Subcutaneous abdominal adipose tissue (tissue), 5 donors: ENCODE measurements at regions not wholly inside any gene's neighbourhood (a gene's known extent, or its start where the extent isn't known, plus 50 kb on each side); places are given as distances from the start of the nearest gene placed in this dataset.

ENCODE experiments used
- H3K27ac ChIP-seq: one replicate; pipeline ENCODE4 v1.7.0; 2013; ENCODE audit warnings: low read depth, mild to moderate bottlenecking, inconsistent platforms, low read length, moderate library complexity
- H3K27me3 ChIP-seq, 5 donors: one replicate each; pipeline ENCODE4 v1.7.0; 2013; ENCODE audit warnings: low read length in 5 of 5, inconsistent platforms in 1 of 5; ENCODE audit not compliant: control insufficient read depth in 5 of 5, insufficient read depth in 4 of 5
- H3K36me3 ChIP-seq, 5 donors: one replicate each; pipeline ENCODE4 v1.7.0; 2013; ENCODE audit warnings: low read length in 5 of 5; ENCODE audit not compliant: control insufficient read depth in 5 of 5, insufficient read depth in 5 of 5
- H3K4me1 ChIP-seq, 5 donors: one replicate each; pipeline ENCODE4 v1.7.0; 2013; ENCODE audit warnings: low read length in 5 of 5, mild to moderate bottlenecking in 3 of 5, moderate library complexity in 1 of 5; ENCODE audit not compliant: control insufficient read depth in 5 of 5, insufficient read depth in 5 of 5
- H3K4me3 ChIP-seq, 5 donors: one replicate each; pipeline ENCODE4 v1.7.0; 2013; ENCODE audit warnings: low read length in 5 of 5, low read depth in 1 of 5
- H3K9ac ChIP-seq, 5 donors: one replicate each; pipeline ENCODE4 v1.7.0; 2013; ENCODE audit warnings: low read length in 5 of 5, mild to moderate bottlenecking in 4 of 5, moderate library complexity in 3 of 5
- H3K9me3 ChIP-seq, 5 donors: one replicate each; pipeline ENCODE4 v1.7.0; 2013; ENCODE audit warnings: low read length in 5 of 5; ENCODE audit not compliant: control insufficient read depth in 5 of 5
- donor health status: healthy.
- donor health status: healthy.
- donor health status: healthy.
- donor health status: healthy.
- donor health status: healthy.

DNA sequence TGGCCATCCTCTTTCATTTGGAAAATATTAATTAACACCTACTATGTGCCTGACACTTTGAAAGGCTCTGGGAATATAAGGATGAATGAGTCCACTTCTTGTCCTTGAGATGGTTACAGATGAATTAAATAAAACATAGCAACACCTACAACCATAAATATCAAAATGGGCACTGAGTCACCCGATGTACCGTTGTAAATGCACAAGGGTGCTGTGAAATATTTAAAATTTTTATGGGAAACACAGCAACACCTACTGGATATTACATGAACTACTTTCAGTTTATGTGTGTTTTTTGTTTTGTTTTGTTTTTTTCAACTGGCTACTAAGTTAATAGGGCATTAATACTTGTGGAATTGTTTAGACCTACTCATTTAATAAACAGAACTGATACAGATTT is 239.0 kb upstream of the NAALADL2 start:
- H3K27me3 ChIP-seq = no peaks in the 10 kb centered on the region
- peaks cover 0 to 6% (median 0%) of the 10 kb centered on the region in 5 donors for H3K4me1 ChIP-seq
- no peak overlapping the region for H3K9ac ChIP-seq
- no peaks in the 10 kb centered on the region for H3K36me3 ChIP-seq
- no peak overlapping the region for H3K27ac ChIP-seq
- H3K4me3 ChIP-seq = no peak overlapping the region
- H3K9me3 ChIP-seq = no peaks in the 10 kb centered on the region

GRCh38 chr3:174620855-174621472 is 238.2 kb upstream of the NAALADL2 start:
- Histone ChIP-seq H3K4me1 (peaks cover 0 to 6% (median 0%) of the 10 kb centered on the region in 5 donors), H3K9me3 (no peaks in the 10 kb centered on the region), H3K9ac (no peak overlapping the region), H3K27ac (no peak overlapping the region), H3K36me3 (no peaks in the 10 kb centered on the region), H3K4me3 (no peak overlapping the region), H3K27me3 (no peaks in the 10 kb centered on the region)

- no peak overlapping the region for H3K4me3 ChIP-seq
- no peak overlapping the region for H3K27ac ChIP-seq
- H3K36me3 ChIP-seq = no peaks in the 10 kb centered on the region
Measured at GRCh38 chr3:174633342-174633741, 225.8 kb upstream of the NAALADL2 start.

DNA sequence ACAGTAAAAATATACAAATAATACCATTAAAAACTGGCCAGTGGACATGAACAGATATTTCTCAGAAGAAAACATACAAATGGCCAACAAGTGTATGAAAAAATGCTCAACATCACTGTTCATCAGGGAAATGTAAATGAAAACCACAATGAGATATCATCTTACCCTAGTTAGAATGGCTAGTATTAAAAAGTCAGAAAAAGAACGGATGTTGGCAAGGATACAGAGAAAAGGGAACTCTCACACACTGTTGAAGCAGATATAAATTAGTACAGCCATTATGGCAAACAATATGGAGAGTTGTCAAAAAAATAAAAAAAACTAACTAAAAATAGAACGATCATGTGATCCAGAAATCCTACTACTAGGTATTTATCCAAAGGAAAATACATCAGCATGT is 222.7 kb upstream of the NAALADL2 start:
- Histone ChIP-seq H3K4me3 (no peak overlapping the region), H3K27ac (no peak overlapping the region), H3K9me3 (no peaks in the 10 kb centered on the region), H3K36me3 (peaks cover 0 to 3% (median 0%) of the 10 kb centered on the region in 5 donors), H3K4me1 (no peaks in the 10 kb centered on the region), H3K9ac (no peak overlapping the region), H3K27me3 (no peaks in the 10 kb centered on the region)

More at GRCh38 chr3:174633342-174633741, 225.8 kb upstream of the NAALADL2 start:
- Histone ChIP-seq H3K4me1 (no peaks in the 10 kb centered on the region), H3K9ac (no peak overlapping the region), H3K9me3 (no peaks in the 10 kb centered on the region), H3K27me3 (no peaks in the 10 kb centered on the region)

GRCh38 chr3:174639406-174639805 is 219.7 kb upstream of the NAALADL2 start:
- Histone ChIP-seq H3K9ac (no peak overlapping the region), H3K4me3 (no peak overlapping the region), H3K27me3 (no peaks in the 10 kb centered on the region), H3K36me3 (peaks cover 0 to 3% (median 0%) of the 10 kb centered on the region in 5 donors), H3K27ac (no peak overlapping the region), H3K4me1 (no peaks in the 10 kb centered on the region), H3K9me3 (no peaks in the 10 kb centered on the region)

DNA sequence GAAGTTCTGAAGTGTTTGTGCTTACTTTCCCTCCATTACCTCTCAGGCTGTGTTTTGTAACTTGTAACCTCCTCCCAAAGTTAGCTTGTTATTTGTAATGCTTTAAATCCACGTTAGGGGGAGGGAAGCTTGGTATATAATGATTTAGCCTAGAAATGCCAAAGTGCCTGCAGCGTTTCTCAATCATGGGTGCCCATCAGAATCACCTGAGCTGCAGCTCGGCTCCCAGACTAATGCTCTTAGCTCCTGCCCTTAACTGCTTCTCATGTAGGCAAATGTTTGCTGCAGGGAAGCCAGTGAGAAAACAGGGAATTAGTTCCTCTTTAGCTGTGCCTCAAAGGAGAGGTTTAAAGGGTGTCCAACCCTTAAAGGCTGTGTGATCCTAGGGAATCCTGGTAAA is 219.2 kb upstream of the NAALADL2 start:
- H3K27ac ChIP-seq = no peak overlapping the region
- H3K9me3 ChIP-seq = no peaks in the 10 kb centered on the region
- no peak overlapping the region for H3K4me3 ChIP-seq
- H3K36me3 ChIP-seq = peaks cover 0 to 3% (median 0%) of the 10 kb centered on the region in 5 donors
- H3K27me3 ChIP-seq = no peaks in the 10 kb centered on the region
- H3K4me1 ChIP-seq = no peaks in the 10 kb centered on the region
- no peak overlapping the region for H3K9ac ChIP-seq

GRCh38 chr3:174640932-174641331 is 218.2 kb upstream of the NAALADL2 start:
- H3K36me3 ChIP-seq = peaks cover 0 to 3% (median 0%) of the 10 kb centered on the region in 5 donors
- no peaks in the 10 kb centered on the region for H3K4me1 ChIP-seq
- H3K27ac ChIP-seq = no peak overlapping the region
- H3K4me3 ChIP-seq = no peak overlapping the region
- no peaks in the 10 kb centered on the region for H3K9me3 ChIP-seq
- no peak overlapping the region for H3K9ac ChIP-seq
- H3K27me3 ChIP-seq = no peaks in the 10 kb centered on the region

DNA sequence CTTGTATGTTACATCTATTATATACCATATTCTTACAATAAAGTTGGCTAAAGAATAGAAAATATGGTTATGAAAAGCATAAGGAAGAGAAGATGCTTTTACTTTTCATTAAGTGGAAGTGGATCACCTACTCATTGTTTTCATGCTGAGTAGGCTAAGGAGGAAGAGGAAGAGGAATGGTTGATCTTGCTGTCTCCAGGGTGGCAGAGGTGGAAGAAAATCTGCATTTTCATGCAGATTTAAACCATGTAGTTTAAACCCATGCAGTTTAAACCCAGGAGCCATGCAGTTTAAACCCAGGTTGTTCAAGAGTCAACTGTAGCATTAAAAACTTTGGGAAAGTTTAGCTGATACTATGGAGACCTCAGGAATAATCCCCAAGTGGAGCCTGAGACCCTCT is 214.8 kb upstream of the NAALADL2 start:
- Histone ChIP-seq H3K4me1 (no peaks in the 10 kb centered on the region), H3K4me3 (no peak overlapping the region), H3K9ac (no peak overlapping the region), H3K36me3 (peaks cover 0 to 3% (median 0%) of the 10 kb centered on the region in 5 donors), H3K9me3 (no peaks in the 10 kb centered on the region), H3K27ac (no peak overlapping the region), H3K27me3 (no peaks in the 10 kb centered on the region)

DNA sequence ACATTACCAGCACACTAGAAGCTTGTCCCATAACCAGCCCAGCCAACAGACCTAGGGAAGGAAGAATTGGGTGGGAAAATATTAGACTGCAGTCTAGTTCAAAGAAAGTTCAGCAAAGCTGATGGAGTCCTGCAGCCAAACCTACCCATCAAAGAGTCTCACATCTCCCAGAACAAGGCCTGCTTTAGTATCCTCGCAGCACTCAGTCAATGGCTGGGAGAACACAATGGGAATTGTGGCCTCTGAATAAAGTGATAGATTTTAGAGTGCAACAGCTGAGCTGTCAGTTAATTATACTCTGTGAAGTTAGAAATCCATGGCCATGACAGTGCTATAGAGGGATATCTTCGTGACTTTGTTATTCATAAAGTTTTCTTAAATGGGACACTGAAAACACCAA is 207.2 kb upstream of the NAALADL2 start:
- peaks cover 0 to 3% (median 0%) of the 10 kb centered on the region in 5 donors for H3K9me3 ChIP-seq
- no peaks in the 10 kb centered on the region for H3K36me3 ChIP-seq
- no peaks in the 10 kb centered on the region for H3K27me3 ChIP-seq

GRCh38 chr3:174659511-174659910 is 199.6 kb upstream of the NAALADL2 start:
- Histone ChIP-seq H3K9me3 (no peaks in the 10 kb centered on the region), H3K4me1 (no peaks in the 10 kb centered on the region), H3K4me3 (no peak overlapping the region), H3K9ac (no peak overlapping the region), H3K36me3 (peaks cover 0 to 2% (median 0%) of the 10 kb centered on the region in 5 donors), H3K27ac (no peak overlapping the region), H3K27me3 (no peaks in the 10 kb centered on the region)

More for the DNA sequence above, 207.2 kb upstream of the NAALADL2 start:
- Histone ChIP-seq H3K4me3 (no peak overlapping the region), H3K27ac (no peak overlapping the region), H3K4me1 (no peaks in the 10 kb centered on the region), H3K9ac (no peak overlapping the region)
